ENCODE measurements at regions not wholly inside any gene's neighbourhood (a gene's known extent, or its start where the extent isn't known, plus 50 kb on each side); places are given as distances from the start of the nearest gene placed in this dataset.

- 69 to 80% (median 73%) methylated on average over 2 of the region's 2 CpGs for WGBS, 4 donors
- no peaks in the 10 kb centered on the region for H3K36me3 ChIP-seq (replicated peaks in 1 of 2)
- TF ChIP-seq POLR2A (IDR thresholded peaks at IDR 0.05) = no peak
- TF ChIP-seq CTCF (IDR thresholded peaks at IDR 0.05) = no peak
Observed at GRCh38 chr3:153631102-153631501, 469.1 kb downstream of the RAP2B start.

GRCh38 chr3:153631664-153632063 is 469.6 kb downstream of the RAP2B start:
- intact Hi-C loops (cut with DNase I) = no loop called here
- Histone ChIP-seq H3K27me3 (no peaks in the 10 kb centered on the region), H3K27ac (no peak overlapping the region), H3K36me3 (replicated peaks in 1 of 2) (no peaks in the 10 kb centered on the region), H3K4me1 (replicated peaks in 1 of 2) (no peaks in the 10 kb centered on the region), H3K9me3 (replicated peaks in 1 of 3) (no peaks in the 10 kb centered on the region), H3K4me3 (no peak overlapping the region)
- DNase-seq = no peak
- no peak for TF ChIP-seq POLR2A (IDR thresholded peaks at IDR 0.05)
- 62 to 71% (median 65%) methylated on average over 2 of the region's 2 CpGs for WGBS, 4 donors

More at GRCh38 chr3:153631102-153631501, 469.1 kb downstream of the RAP2B start:
- Histone ChIP-seq H3K27me3 (no peaks in the 10 kb centered on the region), H3K9me3 (replicated peaks in 1 of 3) (no peaks in the 10 kb centered on the region), H3K4me1 (replicated peaks in 1 of 2) (no peaks in the 10 kb centered on the region), H3K4me3 (no peak overlapping the region), H3K27ac (no peak overlapping the region)
- intact Hi-C loops (cut with DNase I) = no loop called here
- DNase-seq = no peak

GRCh38 chr3:153633407-153633806 is 471.4 kb downstream of the RAP2B start:
- 67 to 92% (median 78%) methylated on average over 1 of the region's 1 CpG for WGBS, 4 donors
- H3K4me1 ChIP-seq (replicated peaks in 1 of 2) = no peaks in the 10 kb centered on the region
- DNase-seq = no peak
- H3K9me3 ChIP-seq (replicated peaks in 1 of 3) = no peaks in the 10 kb centered on the region
- intact Hi-C loops (cut with DNase I) = no loop called here
- no peaks in the 10 kb centered on the region for H3K36me3 ChIP-seq (replicated peaks in 1 of 2)
- H3K4me3 ChIP-seq = no peak overlapping the region
- no peak for TF ChIP-seq POLR2A (IDR thresholded peaks at IDR 0.05)
- no peaks in the 10 kb centered on the region for H3K27me3 ChIP-seq
- no peak overlapping the region for H3K27ac ChIP-seq

- Histone ChIP-seq H3K27me3 (no peaks in the 10 kb centered on the region), H3K9me3 (replicated peaks in 1 of 3) (no peaks in the 10 kb centered on the region), H3K36me3 (replicated peaks in 1 of 2) (no peaks in the 10 kb centered on the region), H3K27ac (no peak overlapping the region), H3K4me1 (replicated peaks in 1 of 2) (no peaks in the 10 kb centered on the region), H3K4me3 (no peak overlapping the region)
- TF ChIP-seq POLR2A (IDR thresholded peaks at IDR 0.05) (no peak), CTCF (IDR thresholded peaks at IDR 0.05) (no peak)
- no peak for DNase-seq
- intact Hi-C loops (cut with DNase I) = no loop called here
- WGBS, 4 donors = 76 to 82% (median 78%) methylated on average over 4 of the region's 4 CpGs
Observed at GRCh38 chr3:153634683-153635082, 472.7 kb downstream of the RAP2B start.

GRCh38 chr3:153639631-153640030 is 477.6 kb downstream of the RAP2B start:
- no peak for TF ChIP-seq POLR2A (IDR thresholded peaks at IDR 0.05)
- no peak for TF ChIP-seq CTCF (IDR thresholded peaks at IDR 0.05)
- intact Hi-C loops (cut with DNase I) = no loop called here
- WGBS, 4 donors = 36 to 57% (median 49%) methylated on average over 1 of the region's 1 CpG
- DNase-seq = no peak
- H3K9me3 ChIP-seq (replicated peaks in 1 of 3) = no peaks in the 10 kb centered on the region
- no peaks in the 10 kb centered on the region for H3K4me1 ChIP-seq (replicated peaks in 1 of 2)
- H3K4me3 ChIP-seq = no peak overlapping the region
- H3K27ac ChIP-seq = no peak overlapping the region
- H3K27me3 ChIP-seq = no peaks in the 10 kb centered on the region
- no peaks in the 10 kb centered on the region for H3K36me3 ChIP-seq (replicated peaks in 1 of 2)

Measured in adrenal gland (tissue), 9 donors.